Transverse colon (tissue), 3 donors: ENCODE measurements at regions not wholly inside any gene's neighbourhood (a gene's known extent, or its start where the extent isn't known, plus 50 kb on each side); places are given as distances from the start of the nearest gene placed in this dataset.

Experiments
- POLR2A ChIP-seq: fragments of 450-650 bp; IDR thresholded peaks from one replicate; pipeline ENCODE4 v1.6.1; 2016; ENCODE audit warnings: antibody characterized with exemption, mild to moderate bottlenecking, moderate library complexity
- TF ChIP-seq, protein P1 (sequence below), 5 experiments: fragments of 200-600 bp in 3 of 5; fragments of 450-650 bp in 2 of 5; sonication (generic) in 3 of 5; IDR thresholded peaks; 1 replicate in 2 of 5; 2 replicates in 3 of 5; pipeline ENCODE4 v1.5.1; 2016 to 2017; ENCODE audit warnings: antibody characterized with exemption in 5 of 5, inconsistent platforms in 3 of 5, mild to moderate bottlenecking in 2 of 5, moderate library complexity in 1 of 5

DNA sequence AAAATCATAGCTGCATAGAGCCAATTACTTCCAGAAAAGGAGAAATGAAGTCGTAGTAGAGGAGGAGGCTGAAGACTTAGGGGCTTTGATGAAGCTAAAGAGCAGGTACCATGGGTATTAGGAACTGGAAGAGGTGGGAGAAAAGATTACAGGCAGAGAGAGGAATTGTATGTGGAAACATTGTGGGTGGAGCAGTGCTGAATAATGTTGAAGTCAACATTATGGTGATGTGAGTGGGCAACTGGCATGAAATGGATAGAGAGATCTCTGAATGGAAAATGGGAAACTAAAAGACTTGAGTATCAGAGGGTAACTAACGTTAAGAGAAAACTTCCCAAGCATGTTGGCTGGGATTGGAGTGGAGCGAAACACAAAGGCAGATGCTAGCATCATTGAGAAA, 92.5 kb downstream of the AREG start:
- TF ChIP-seq, protein P1, sequence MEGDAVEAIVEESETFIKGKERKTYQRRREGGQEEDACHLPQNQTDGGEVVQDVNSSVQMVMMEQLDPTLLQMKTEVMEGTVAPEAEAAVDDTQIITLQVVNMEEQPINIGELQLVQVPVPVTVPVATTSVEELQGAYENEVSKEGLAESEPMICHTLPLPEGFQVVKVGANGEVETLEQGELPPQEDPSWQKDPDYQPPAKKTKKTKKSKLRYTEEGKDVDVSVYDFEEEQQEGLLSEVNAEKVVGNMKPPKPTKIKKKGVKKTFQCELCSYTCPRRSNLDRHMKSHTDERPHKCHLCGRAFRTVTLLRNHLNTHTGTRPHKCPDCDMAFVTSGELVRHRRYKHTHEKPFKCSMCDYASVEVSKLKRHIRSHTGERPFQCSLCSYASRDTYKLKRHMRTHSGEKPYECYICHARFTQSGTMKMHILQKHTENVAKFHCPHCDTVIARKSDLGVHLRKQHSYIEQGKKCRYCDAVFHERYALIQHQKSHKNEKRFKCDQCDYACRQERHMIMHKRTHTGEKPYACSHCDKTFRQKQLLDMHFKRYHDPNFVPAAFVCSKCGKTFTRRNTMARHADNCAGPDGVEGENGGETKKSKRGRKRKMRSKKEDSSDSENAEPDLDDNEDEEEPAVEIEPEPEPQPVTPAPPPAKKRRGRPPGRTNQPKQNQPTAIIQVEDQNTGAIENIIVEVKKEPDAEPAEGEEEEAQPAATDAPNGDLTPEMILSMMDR (IDR thresholded peaks at IDR 0.05) = no peak
- TF ChIP-seq POLR2A = no peak
